Brain pericyte (primary cell): ENCODE measurements at regions not wholly inside any gene's neighbourhood (a gene's known extent, or its start where the extent isn't known, plus 50 kb on each side); places are given as distances from the start of the nearest gene placed in this dataset.

Experiments
- DNase-seq: peaks from one replicate; pipeline ENCODE4 v3.0.0-alpha.2; 2012; ENCODE audit warnings: low read depth, low spot score

DNA sequence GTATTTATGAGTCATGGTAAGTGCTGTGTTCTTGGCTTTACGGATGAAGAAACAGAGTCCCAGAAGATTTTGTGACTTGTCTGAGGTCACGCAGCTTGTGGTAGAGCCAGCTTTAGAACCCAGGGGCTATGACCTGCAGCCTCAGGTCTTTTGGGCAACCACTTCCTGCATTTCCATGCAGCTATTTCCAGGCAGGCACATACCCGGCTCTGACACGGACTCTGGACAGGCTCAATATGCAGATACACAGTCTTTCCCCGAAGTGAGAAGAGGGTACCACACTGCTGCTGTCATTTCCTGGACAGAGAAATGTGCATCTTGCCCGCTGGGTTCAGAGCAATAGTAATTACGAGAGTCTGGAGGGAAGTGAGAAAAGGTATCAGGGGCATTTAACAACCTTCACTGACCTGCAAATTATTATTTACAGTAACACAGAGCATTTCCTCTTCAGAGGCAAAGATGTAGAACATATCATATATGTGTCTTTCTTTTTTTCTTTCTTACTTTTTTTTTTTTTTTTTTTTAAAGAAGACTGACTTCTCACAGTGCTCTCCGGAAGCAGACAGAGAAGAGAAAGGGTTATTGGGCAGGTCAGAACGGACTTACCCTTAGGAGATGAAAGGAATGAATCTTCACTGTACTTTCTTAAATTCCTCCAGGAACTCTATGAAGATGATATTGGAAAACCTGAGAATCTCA, 185.1 kb downstream of the CLIC5 start:
- DNase-seq: no peak

DNA sequence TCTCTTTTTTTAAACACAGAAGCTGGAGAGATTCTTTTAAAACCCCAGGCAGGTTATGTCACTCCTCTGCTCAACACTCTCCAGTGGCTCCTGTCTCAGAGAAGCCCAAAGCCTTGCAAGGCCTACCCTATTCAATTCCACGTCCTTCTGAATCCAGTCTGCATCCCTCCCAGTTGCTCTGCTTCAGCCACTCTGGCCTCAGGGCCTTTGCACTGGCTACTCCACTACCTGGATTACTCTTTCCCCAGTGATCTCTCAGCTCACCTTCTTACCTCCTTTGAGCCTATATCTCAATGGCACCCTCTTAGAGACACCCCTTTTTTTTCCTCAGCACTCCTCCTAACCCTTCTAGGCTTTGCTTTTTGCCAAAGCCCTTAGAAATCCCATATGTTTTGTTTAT, 185.8 kb downstream of the CLIC5 start:
- DNase-seq: no peak

DNA sequence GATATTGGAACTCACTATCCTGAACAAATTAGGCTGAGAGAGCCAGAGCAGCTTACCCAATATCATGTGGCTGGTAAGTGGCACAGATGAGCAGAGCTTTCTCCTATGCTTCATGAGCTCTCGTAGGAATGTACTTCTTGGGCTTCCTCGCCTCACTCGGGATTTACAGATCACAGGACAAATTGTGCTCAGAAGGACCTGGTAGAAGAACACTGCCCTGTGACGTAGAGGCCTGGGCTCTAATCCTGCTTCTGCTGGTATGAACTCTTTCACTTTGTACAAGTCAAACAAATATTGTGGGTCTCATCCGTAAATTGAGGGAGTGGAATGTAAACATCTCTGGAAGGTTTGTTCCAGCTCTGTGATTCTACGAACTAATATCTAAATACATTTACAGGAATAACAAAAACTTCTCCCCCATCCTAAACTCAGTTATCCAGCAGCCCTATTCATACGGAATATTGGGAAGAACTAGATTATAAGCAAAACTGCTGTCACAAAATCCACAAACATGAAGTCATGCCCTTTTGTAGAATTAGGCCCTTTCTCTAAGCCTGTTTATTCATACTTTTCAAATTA, 187.6 kb downstream of the CLIC5 start:
- DNase-seq: no peak

DNA sequence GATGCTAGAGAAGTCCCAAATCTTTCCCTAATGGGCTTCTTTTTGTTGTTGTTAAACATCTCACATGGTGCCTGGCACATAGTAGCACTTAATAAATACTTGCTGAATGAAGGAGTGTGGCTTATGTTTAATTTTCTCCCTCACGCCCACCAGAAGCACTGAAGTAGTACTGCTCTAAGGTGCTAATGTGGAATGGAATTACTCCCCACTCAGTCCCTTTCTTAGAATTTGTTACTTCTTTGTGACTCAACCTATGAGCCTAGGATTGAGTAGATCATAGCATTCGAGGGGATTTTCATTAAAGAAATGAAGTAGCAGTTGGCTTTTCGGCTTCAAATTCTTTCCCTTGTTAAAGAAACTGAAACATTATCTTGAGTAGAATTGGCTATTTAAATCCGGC, 192.8 kb downstream of the CLIC5 start:
- DNase-seq: no peak

DNA sequence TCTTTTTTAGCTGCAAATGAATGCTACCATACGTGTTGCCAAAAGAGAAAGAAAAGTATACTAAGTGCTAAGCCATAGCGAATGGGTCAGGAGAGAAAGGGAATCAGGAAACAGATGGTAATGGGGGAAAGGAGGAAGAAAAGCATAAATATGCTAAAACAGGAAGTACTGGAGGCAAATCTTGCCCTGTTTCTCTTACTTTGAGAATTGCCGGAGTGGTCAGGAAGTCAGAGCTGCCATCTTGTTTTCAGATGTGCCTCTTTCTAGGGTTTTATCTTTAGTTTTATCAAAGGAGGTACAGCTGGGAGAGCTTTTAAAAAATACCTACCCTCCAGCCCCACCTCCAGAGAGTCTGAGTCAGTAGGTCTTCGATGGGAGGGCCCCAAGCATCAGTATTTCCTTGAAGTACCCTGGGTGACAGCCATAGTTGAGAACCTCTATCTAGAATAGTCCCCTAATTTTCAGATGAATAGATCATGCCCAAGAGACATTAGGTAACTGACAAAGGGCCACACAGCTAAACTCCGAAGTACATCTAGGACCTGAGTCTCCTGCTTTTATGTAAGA, 193.3 kb downstream of the CLIC5 start:
- DNase-seq: no peak

DNA sequence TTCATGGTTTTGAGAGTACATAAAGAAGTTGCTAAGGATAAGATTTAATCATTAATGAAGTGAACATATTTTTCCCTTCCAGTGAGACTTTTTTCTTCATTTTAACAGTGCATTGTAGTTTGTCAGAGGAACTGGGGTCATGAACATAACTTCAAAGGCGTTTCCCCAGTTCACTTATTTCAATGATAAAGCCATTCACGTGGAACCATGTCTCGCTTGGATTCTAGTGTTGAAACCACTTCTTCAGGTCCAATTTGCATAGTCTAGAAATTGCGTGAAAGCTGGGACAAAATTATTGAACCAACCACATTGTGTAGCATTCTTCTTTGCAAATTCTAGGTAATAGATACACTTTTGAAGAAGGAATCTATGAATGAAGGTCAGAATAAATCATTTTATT, 197.0 kb downstream of the CLIC5 start:
- DNase-seq: no peak

DNA sequence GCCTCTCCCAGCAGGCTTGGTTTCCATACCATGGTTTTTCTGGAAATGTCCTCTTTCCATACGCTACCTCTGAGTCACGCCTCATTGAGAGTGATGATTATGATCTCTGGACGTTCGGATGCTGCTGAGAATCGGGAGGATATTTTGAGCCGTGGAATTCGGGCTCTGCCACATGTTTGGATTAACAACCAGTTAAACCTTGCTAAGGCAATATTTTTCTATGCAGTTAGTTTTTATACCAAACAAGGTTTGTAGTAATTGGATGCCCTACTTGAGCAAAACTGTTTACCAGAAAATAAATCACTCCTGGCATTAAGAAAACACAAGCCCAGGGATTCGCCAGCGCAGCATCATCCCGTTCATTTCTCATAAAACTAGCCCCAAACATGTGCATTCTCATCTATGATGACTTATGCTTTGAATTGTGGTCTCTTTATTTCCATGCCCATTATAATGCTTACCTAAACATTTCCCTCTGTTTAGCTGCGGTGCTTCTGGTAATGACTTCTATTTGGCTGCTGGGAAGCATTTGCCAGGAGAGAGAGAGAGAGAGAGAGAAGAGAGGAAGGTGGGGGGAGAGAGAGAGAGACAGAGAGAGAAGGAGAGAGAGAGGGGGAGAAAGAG, 198.9 kb downstream of the CLIC5 start:
- no peak for DNase-seq

DNA sequence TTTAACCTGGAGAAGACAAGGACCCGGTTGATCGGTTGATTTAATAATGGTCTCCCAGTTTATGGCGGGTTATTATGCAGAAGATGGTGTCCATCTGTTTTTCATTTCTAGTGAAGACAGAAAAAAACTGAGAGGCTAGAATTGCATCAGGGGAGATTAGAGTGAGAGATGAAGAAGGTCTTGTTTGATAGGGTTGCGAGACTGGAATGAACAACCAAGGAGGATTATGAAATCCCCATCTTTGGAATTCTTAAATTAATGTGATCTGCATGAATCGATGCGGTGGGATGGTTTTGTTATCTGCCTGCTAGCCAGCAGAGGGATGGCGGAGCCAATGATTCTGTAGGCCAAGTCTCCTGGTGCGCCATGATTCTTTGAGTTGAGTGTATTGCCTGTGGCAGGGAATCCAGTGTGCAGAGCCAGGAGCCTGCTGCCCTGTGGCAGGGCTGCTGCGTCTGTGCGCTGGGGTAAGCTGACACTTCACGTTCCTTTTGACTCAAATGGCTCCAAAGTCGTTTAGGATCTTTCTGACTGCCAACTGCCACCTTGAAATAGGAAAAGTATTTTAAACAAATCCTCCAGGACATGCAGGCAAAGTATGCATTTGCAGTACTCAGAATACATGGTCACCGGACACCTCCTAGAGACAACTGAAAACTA, 200.1 kb downstream of the CLIC5 start:
- no peak for DNase-seq

DNA sequence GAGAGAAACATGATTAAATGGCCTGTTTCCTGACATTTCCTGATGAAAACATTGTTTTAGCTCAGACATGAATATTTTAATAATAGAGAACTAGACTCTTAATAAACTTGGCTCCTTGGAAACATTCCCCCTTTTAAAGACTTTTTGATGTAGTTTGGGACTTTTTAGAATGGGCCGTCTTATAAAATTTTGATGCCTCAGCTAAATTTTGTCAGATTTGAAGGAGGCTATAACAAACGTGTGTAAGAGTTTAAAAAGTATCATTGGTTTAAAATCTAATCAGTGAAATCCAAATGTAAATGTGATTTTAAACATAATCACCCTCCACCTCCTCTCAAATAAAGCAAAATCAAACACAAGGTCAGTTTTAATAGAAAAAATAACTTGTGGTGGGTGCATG, 200.9 kb downstream of the CLIC5 start:
- no peak for DNase-seq

DNA sequence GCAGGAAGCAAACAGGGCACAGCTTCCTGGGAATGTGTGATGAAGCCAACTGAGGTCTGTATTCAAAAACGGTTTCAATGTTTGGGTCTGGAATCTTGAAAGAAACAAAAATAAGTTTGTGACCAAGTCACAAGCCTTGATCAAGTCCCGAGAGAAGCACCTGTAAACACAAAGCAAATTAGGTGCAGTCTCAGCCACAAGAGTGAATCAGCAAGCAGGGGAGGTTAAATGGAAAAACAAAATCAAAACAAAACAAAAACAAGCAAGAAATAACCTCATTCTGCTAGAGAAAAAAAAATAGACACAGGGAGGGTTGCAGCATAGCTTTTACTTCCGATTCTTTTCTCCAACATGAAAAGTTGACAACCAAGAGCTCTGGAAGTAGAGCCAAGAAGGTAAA, 201.7 kb downstream of the CLIC5 start:
- DNase-seq: no peak

DNA sequence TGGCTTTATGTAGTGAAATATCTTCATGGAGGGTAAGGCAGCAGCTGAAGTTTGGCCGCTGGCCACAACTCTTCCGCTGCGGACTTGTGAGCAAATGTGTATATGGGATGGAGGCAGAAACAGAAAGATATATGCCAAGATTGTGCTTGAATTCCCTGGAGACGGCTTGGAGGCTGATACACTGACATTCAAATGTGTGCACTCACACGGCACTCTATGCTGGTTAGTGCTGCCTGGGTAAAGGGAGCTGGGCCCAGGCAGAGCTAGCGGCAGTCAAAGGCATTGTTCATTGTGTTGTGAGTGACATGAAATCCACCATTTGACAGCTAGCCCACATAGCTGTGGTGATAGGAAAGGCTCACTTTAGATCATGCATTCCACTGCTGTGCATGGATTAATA, 202.7 kb downstream of the CLIC5 start:
- DNase-seq: no peak

DNA sequence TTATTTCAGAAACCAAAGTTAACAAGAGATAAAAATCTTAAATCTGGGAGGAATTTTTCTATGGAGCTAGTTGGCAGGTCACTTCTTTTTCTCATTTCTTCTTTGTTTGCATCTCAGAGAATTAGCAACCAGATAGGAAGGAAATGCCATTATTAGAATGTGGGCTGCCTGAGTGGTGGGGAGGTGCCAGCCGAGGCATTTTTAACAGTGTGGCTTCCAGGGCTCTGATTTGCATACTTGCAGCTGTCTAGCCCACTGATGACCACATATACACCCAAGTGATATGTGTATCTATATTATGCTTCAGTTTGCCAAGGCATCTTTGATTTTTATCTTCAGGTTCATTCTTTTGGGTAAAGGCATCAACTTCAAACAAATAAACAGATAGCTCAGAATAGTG, 206.7 kb downstream of the CLIC5 start:
- DNase-seq: no peak

DNA sequence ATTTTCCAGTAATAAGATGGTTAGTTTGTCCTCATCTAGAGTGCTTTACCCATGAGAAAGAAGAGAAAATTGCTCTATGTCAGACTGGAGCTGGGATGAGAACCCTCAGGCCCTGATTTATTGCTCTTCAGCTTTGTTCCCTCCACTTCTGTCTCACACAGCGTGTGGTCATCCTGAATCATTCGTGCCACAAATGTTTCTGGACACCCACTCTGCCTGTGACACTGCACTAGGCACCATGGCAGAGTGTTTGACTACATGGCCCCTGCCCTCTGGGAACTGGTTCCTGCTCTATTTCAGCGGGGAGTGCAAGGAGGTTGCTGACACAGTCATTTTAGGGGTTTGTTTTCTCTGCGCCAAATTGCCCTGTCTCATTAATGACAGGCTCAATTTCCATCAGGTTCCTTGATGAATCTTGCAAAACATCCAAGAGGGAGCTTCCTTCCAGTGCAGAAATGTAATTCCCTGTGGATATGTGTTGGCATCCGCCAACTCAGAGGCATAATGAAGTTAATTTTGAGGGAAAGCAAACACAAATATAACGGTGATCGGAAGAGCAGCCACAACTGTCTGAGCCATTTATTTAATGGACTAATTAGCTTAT, 207.5 kb downstream of the CLIC5 start:
- DNase-seq: no peak

DNA sequence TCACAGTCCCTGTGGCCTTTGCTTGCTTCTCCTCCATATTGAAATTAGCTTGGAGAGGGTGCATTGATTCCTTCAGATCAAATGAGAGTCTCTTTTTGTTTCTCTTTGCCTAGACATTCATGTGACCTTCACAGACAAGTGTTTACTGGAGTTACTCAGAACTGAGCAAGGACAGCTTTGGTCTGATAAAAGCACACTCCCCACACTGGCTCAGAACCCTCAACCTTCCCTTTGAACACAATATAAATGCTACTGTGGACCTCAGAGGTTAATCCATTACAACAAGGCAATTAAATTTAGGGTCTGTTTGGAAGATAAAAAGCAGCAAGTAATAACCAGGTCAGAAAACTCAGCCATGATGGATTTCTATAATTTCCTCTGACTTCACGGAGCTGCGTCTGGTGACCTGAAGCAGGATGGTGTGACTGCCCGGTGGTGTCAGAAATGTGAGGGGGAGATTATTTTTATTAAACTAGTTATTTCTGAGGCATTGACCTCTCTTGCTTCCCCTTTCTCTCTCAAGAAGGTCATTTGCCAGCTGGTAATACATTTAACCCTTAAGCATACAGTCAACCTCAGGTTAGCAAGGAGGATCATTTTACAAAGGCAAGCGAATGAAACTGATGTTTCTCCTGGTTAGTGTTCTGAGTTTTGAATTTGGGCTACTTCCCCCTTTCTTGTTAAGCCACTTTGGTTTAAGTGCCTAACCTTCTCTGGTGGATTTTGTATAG, 208.2 kb downstream of the CLIC5 start:
- DNase-seq: no peak

DNA sequence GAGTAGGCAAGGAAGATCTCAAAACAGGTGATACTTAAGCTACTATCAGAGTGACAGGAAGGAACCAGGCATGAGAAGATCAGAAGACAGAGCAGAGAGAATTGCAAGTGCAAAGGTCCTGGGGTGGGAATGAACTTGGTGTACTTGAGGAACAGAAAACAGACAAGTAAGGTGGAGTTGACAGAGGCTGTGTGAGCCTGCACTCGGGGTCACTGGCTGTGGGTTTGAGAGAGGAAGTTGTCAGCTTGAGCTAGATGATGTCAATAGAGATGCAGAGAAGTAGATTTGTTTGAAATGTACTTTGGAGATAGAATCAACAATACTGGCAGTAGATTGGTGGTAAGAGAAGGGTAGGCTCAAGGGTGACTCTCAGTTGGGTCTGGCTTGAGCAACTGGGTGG, 209.5 kb downstream of the CLIC5 start:
- DNase-seq: no peak

DNA sequence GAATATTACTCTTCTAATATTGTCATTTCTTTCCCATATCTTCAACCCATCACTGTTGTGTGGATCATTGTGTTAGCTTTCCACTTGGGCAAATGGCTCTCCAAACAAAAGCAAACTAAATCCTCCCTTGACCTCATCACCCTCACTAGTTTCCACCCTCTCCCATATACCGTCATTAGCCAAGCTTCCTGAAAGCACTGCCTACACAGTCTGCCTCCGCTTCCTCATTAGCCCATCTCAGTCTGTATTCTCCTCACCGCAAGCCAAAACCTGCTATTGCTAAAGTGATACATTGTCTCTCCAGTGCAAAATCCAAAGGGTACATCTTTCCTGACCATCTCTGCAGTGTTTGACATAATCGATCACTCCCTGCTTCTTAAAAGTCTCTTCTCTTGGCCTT, 212.6 kb downstream of the CLIC5 start:
- DNase-seq: no peak

DNA sequence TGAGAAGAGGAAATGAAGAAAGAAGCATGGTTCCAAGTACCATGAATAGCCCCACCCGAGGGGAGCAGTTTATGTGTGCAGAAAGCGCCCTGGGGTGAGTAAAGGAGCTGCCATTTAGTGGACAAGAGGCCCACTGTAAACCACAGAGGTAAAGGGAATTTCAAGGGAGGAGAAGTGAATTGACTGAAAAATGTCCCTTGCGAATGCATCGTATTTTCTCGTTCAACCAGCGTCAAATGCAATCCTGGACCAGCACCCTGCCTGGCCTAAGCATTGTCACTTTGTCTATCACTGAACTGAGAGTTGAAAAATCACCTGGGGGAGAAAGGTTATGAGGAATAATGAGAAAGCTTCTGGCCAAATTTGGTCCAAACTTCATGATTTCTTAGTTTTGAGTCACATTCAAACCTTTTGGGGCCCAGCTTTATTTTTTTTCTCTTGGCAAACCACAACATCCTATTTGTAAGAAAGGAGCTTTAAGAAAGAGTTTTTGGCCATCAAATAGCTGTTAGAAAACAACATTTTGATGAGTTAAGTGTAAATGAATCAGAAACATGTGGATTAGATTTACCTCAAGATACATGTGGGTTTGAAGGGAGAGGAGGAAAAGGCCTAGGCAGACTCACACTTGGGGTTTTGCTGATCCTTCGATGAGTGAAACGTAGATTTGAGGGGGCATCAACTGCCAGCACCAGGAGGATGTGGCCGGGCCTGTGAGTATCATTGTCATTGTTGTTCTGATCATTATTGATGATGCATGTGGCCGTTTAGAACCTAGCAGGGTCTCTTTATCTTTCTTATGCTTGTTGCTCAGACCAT, 214.0 kb downstream of the CLIC5 start:
- DNase-seq: no peak

DNA sequence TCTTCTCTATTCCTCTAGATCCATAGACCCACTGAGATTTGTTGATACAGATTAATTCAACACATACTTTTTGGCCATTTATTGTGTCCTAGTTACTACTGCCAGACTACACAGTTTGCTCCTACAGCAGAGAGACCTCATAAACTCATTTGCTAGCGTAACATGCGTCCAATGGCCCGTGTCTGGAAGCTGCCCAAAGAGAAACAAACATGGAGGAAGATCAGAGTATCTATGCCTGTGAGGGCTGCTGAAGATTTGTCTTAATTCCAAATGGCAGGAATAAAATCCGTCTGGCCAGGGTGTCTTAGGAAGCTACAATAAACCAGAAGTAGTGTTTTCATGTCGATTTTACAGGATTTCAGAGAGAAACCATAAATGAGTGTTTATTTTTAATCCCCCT, 214.7 kb downstream of the CLIC5 start:
- no peak for DNase-seq

DNA sequence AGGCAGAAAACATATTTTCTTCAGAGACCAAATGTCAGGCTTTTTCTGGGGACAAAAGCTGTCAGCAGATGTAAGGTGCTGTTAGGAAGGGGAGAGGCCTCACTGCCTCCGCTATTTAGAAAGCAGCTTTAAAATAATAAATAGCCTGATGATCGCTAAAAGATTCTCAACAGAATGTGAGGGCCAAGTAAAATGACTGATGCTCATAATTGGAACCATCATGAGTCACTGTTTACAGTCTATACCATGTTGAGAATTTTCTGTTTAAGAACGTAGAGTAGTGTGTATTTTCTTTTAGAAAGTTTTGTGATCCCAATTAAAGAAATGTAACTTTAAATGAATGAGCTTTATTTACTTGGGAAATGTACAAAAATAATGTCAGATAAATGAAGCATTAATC, 220.0 kb downstream of the CLIC5 start:
- DNase-seq: no peak

DNA sequence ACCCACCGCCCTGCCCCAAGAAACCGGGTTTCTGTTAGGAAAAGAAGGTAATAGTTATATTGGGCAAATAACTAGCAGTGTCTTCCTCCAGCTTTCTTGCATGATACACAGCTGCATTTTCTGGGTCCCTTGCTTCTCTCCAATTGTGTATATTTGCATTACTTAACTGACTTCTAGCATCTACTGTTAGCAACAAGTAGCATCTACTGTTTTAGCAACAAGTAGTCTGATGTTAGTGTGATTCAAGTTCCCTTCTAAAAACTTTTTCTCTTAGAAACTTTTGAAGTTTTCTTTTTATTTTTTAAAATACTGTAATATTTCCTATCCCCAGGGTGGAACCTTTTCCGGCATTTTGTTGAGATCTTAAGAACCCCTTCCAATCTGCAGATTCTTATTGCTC, 221.2 kb downstream of the CLIC5 start:
- no peak for DNase-seq
